ENCODE measurements at regions not wholly inside any gene's neighbourhood (a gene's known extent, or its start where the extent isn't known, plus 50 kb on each side); places are given as distances from the start of the nearest gene placed in this dataset.
"Not testable (repeated sequence)": the region's sequence is repeated elsewhere in the genome, so short reads cannot be mapped to it uniquely, and the experiment has no call there.

DNA sequence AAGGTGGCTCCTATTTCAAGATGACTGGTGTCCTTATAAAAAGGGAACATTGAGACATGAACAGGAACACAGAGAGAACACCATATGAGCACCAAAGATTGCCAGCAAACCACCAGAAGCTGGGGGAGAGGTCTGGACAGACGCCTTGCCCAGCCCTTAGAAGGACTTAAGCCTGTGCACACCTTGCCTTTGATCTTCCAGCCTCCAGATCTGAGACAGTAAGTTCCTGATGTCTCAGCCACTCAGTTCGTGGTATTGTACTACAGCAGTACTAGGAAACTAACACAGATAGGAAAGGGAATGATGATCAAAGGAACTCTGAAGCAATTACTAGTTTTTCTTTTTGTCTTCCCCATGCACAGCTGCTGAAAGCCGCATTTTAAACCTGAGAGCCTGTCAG lies 137.3 kb upstream of the FHL2 start:
- no peak for DNase-seq (ENCODE audit: low spot score)

- DNase-seq (ENCODE audit: low spot score): not testable (repeated sequence)
Observed at GRCh38 chr2:105529258-105529657, 130.4 kb upstream of the FHL2 start.

DNA sequence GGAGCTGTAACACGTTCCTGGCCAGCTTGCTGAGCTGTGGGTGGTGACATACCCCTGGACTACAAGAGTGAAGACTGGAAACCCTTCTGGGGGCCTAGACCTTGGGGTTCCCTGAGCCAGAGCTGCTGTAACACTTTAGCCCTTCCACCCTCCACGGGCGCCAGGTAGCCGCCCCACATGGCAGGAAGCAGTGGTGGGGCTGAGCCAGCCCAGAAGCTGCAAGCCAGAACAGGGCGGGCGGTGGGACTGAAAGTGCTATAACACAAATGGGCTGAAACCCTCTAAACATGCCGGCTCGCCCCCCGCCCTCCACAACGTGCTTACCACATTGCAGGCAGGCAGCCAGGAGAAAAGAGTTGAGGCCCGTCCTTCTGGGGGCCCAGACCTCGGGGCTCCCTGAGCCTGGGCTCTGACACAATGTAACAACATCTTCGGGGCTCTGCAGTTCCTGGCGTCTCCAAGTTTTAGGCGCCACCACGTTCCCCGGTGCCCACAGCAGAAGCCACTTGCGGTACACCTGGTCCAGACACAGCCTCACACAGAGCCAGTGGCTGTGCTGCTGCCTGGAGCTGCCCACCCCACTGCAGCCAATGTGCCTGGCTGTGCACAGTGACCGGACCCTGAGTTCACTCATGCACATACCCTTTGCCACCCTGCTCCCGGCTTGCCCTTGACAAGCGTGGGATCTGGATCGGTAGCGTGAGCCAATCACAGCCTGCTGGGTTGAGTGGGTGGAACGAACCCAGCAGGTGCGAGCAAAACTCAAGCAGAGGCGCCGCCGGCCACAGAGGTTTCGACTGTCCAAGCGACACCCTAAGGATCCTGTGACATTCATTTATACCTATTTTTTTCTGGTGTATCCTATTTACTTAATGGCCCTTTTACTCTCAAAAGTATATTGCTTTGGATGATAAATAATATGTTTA lies 127.4 kb upstream of the FHL2 start:
- DNase-seq (ENCODE audit: low spot score): no peak

DNA sequence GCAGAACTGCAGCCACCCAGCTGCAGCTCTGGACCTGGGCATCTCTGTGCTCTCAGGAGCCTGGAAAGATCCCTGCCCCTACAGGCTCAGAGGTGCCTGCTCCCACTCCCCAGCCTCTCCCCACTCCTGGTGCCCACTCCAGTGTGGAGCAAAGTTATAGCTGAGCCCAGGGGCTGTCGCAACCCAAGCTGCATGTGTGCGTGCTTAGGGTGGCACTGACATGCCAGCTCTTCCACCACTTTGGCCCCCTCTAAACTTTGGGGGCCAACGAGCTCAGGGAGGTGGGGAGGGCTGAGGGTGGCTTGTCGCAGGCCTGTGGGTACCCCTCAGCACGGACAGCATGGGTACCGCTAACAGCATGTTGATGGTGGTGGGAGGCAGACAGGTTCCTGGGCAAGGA lies 126.3 kb upstream of the FHL2 start:
- no peak for DNase-seq (ENCODE audit: low spot score)

- DNase-seq (ENCODE audit: low spot score): no peak
Observed at GRCh38 chr2:105522645-105523044, 123.8 kb upstream of the FHL2 start.

GRCh38 chr2:105521616-105522015 lies 122.8 kb upstream of the FHL2 start:
- DNase-seq (ENCODE audit: low spot score): no peak

DNA sequence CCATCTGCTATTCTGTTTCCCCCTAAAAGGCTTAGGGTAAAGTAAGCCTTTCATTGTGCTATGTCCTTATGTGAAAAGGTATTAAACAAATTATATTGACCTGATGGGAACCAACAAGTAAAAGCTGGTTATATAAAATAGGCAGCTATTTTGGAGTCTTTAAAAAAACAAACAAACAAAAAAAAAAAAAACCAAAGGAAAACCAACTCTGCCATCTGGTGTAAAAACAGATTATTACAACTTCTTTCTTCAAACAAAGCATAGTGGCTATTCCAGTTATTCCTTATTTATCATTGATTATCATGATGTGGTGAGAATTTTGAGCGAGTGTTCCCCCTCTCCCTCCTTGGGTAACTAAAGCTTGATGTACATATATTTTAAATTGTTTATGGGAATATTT lies 122.3 kb upstream of the FHL2 start:
- no peak for DNase-seq (ENCODE audit: low spot score)

GRCh38 chr2:105519516-105519915 lies 120.7 kb upstream of the FHL2 start:
- no peak for DNase-seq (ENCODE audit: low spot score)

- no peak for DNase-seq (ENCODE audit: low spot score)
Observed at GRCh38 chr2:105518897-105519296, 120.0 kb upstream of the FHL2 start.

- no peak for DNase-seq (ENCODE audit: low spot score)
Observed at GRCh38 chr2:105517814-105518705, 119.2 kb upstream of the FHL2 start.

DNA sequence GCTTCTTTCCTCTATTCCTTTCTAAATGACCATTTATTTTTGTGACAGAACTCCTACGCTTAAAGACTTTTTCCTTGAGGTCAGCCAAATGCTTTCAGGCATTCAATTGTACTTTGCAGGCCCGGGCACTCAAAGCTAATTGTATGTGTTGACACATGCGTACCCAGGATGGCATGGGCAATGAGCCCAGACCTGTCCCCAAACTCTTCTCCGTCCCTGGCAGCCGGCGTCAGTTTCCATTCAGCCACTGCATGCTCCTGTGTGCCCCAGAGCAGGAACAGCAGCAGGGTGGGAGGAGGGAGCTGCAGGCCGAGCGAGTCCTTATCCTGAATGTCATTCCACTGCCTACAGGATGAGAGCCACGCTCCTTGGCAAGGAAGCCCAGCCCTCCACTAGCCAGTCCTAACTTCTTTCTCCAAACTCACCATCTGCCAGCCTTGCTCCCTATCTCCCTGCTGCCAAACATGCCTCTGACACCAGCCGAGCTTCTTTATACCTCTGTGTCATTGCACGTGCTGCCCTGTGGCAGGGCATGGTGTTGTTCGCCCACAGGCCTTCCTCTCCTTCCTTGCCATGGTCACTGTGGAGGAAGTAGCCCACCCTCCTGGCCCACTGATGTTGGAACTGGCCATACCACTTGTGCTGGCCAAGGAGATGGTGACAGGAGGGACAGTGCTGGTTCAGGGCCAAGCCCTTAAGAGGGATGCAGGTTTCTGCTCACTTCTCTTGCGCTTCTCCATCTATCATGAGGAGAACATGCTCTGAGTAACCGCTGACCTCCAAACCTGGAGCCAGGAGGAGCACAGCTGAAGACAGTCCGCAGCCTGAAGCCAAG lies 116.9 kb upstream of the FHL2 start:
- peak; percentile 47 for DNase-seq (ENCODE audit: low spot score)

- DNase-seq (ENCODE audit: low spot score): no peak
Observed at GRCh38 chr2:105514576-105514975, 115.7 kb upstream of the FHL2 start.

DNA sequence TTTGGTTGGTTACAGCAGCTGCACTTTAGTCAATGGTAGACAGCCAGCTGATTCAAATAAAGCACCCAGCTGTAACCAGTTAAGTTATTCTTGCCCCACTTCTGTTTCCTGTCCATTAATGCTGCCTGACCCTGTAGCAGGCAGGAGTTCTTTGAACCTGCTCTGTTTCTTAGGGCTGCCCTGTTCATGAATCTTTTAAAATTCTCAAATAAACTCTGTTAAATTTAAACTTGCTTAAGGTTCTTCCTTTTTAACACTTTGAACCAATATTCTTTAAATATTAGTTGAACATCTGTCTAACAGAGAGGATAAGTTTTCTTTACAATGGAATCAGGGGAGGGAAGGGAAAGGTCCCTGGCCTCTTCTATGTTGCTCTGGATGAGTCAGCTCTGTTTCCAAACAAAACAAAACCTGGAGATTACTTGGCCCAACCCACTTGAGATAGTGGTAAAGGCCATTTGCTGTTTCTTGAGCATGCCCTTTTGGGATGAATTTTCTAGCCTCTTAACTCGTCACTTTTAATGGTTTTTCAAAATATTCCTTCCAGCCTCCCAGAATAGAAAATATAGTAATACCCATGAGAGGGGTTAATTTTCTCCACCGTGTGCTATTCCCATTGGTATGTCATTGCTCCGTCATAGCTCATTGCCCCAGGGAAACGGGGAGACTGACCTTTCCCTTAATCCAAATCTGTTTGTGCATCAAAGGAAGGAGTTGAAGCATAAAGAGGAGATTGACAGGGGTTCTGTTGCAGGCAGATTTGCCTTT lies 112.1 kb upstream of the FHL2 start:
- no peak for DNase-seq (ENCODE audit: low spot score)

DNA sequence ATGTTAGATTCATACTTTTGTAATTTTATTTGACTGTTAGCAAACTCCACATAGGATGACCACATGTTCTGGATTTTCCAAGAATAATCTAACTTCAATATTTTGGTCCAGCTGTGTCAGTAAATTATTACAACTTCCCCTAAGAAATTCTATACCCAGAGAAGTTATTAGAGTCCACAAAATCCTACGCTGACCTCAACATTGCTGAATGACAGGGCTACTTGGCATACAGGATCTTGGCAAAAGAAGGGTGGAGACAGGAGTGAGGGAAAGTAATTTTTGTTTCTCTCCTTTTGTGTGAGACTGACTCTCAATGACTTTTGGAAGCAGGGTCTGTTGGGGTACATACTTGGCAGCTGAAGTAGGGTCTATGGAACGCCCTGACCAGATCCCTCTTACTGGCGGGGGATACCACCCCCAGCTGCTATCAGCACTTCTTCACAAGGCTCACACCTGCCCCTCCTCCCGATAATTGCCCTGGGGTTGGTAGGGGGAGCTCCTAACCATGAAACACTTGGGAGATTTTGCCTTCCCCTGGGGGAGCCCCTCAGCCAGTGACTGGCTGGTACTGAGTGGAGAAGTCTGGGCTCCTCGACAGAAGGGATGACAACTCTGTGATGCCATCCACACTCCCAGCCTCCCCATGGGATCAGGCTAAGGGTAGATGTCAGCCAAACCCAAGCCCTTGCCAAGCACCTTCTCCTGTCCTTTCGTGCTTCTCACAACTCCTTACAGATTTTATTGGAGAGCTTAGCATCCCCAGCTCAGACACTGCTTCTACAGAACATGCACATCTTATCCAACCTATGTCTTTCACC lies 110.6 kb upstream of the FHL2 start:
- no peak for DNase-seq (ENCODE audit: low spot score)

DNA sequence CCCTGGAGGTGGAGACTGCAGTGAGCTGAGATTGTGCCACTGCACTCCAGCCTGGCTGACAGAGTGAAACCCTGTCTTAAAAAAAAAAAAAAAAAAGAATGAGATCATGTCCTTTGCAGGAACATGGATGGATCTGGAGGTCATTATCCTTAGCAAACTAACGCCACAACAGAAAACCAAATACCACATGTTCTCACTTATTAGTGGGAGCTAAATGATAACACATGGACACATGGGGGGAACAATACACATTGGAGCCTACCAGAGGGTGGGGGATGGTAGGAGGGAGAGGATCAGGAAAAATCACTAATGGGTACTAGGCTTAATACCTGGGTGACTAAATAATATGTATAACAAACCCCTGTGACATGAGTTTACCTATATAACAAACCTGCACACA lies 108.0 kb upstream of the FHL2 start:
- DNase-seq (ENCODE audit: low spot score): not testable (repeated sequence)

DNA sequence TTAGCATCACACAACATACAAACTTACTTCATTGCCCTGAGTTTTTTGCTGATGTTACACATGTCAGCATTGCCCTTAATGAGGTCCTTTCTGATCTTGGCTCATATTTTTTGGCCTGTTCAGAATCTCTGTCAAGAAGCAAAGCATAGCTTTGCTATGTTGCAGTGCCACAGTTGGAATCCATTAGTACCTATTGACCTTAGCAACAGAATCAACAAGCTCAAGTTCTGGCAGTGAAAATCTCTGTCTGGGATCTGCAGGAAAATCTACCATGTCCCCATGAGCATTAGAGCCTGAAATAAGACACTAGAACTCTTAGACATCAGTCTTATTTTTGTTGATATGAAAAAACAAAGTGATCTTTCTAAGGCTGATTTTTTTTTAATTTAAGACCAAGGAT lies 105.6 kb upstream of the FHL2 start:
- no peak for DNase-seq (ENCODE audit: low spot score)

- no peak for DNase-seq (ENCODE audit: low spot score)
Observed at GRCh38 chr2:105502625-105503334, 103.9 kb upstream of the FHL2 start.

DNA sequence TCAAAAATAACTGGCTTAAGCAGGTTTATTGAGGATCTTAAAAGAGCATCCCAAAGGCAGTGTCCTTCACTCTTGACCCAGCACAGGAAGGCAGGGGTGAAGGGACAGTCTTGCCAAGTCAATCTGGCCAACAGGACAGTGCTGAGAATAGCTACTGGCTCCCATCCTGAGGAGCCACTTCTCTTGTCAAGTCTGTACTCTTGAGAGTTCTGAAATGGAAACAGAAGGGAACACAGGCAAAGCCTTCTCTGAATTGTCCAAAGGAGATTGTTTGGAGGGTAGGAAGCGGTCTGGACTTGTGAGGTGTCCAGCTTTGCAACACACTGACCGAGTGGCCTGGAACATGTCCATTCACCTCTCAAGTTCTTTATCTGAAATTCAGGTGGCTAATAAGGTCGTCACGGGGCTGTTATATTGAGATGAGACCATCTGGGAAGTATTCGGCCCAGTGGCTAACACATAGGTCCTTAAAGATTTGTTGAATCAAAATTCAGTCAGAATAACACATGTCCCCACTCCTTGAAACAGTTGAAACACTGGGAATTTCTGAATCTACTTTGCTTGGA lies 99.5 kb upstream of the FHL2 start:
- no peak for DNase-seq (ENCODE audit: low spot score)

GRCh38 chr2:105497094-105497493 lies 98.2 kb upstream of the FHL2 start:
- no peak for DNase-seq (ENCODE audit: low spot score)

All from globus pallidus (tissue), 1 donor.